Endothelial cell of umbilical vein (primary cell): ENCODE measurements at regions not wholly inside any gene's neighbourhood (a gene's known extent, or its start where the extent isn't known, plus 50 kb on each side); places are given as distances from the start of the nearest gene placed in this dataset.

Experiments used
- BruUV-seq: library from RNA; stranded (reverse); fragments of 400-500 nt; replicated peaks from 2 replicates; lab custom pipeline; 2021; lab: Mats Ljungman, UMichigan
- CTCF ChIA-PET: fragments of 300-600, 350-600 bp; sonication (Branson Sonifier 250); formaldehyde crosslinking; loops from one replicate; lab custom pipeline; 2021; ENCODE audit warnings: antibody characterized with exemption, inconsistent platforms; lab: Charles Lee
- POLR2A ChIA-PET: fragments of 300-600, 350-600 bp; sonication (Branson Sonifier 250); formaldehyde crosslinking; loops from one replicate; lab custom pipeline; 2021; ENCODE audit warnings: antibody characterized with exemption, inconsistent platforms; lab: Charles Lee
- DNase-seq: peaks from one replicate; pipeline ENCODE4 v3.0.0-alpha.2; 2011; ENCODE audit warnings: low read depth, low spot score
- FAIRE-seq: peaks from 2 replicates; lab custom pipeline; 2011; peaks lifted over from hg19 to GRCh38; lab: Jason Lieb, UNC
- H2AFZ ChIP-seq: 2 replicates; pipeline ENCODE4 v1.6.0; 2012; ENCODE audit warnings: low read depth, low read length, control low read depth, inconsistent platforms
- H3K27ac ChIP-seq: 2 replicates; pipeline ENCODE4 v1.5.1; 2011; ENCODE audit warnings: low read depth, mild to moderate bottlenecking, control low read depth, low read length, moderate library complexity; ENCODE audit not compliant: insufficient read depth
- H3K27me3 ChIP-seq, 2 experiments: 2 replicates each; pipeline versions ENCODE4 v1.6.0 to v1.6.1; 2011; ENCODE audit warnings: low read length in 2 of 2, mixed read lengths in 1 of 2; ENCODE audit not compliant: control insufficient read depth in 2 of 2, insufficient read depth in 2 of 2
- H3K36me3 ChIP-seq, 2 experiments: 2 replicates in 1 of 2; 3 replicates in 1 of 2; pipeline ENCODE4 v1.5.1; 2011; ENCODE audit warnings: low read length in 2 of 2, mild to moderate bottlenecking in 1 of 2, moderate library complexity in 1 of 2; ENCODE audit not compliant: control insufficient read depth in 2 of 2, insufficient read depth in 2 of 2; ENCODE audit errors: extremely low read depth in 1 of 2
- H3K4me1 ChIP-seq: 3 replicates; pipeline ENCODE4 v1.5.1; 2011; ENCODE audit warnings: mild to moderate bottlenecking, low read length; ENCODE audit not compliant: control insufficient read depth, insufficient read depth; ENCODE audit errors: extremely low read depth
- H3K4me2 ChIP-seq: 2 replicates; pipeline ENCODE4 v1.6.1; 2011; ENCODE audit warnings: low read length, control low read depth, mixed read lengths; ENCODE audit not compliant: insufficient read depth
- H3K4me3 ChIP-seq, 3 experiments: fragments of 200-600 bp in 1 of 3; sonication (generic), shearing (Covaris generic) in 1 of 3; replicated peaks in 1 of 3; 2 replicates each; pipeline ENCODE4 v1.5.1; 2011 to 2016; ENCODE audit warnings: control low read depth in 3 of 3, low read length in 3 of 3, mild to moderate bottlenecking in 2 of 3, inconsistent platforms in 1 of 3, low read depth in 1 of 3, moderate library complexity in 1 of 3; ENCODE audit not compliant: insufficient read depth in 1 of 3
- H3K79me2 ChIP-seq: 2 replicates; pipeline ENCODE4 v1.6.0; 2012; ENCODE audit warnings: low read length, inconsistent platforms; ENCODE audit not compliant: control insufficient read depth, insufficient read depth
- H3K9ac ChIP-seq: replicated peaks from 2 replicates; pipeline ENCODE3; 2011; ENCODE audit warnings: low read length, control low read depth; ENCODE audit not compliant: insufficient read depth; ENCODE audit errors: extremely low read depth
- H3K9me1 ChIP-seq: replicated peaks from 3 replicates; pipeline ENCODE4 v1.6.0; 2011; ENCODE audit warnings: mild to moderate bottlenecking, low read length; ENCODE audit not compliant: control insufficient read depth, insufficient read depth; ENCODE audit errors: extremely low read depth
- H3K9me3 ChIP-seq: replicated peaks from 2 replicates; pipeline ENCODE4 v1.5.1; 2012; ENCODE audit warnings: low read length, inconsistent platforms; ENCODE audit not compliant: control insufficient read depth, insufficient read depth
- H4K20me1 ChIP-seq: replicated peaks from 2 replicates; pipeline ENCODE3; 2011; ENCODE audit warnings: mild to moderate bottlenecking, low read length; ENCODE audit not compliant: control insufficient read depth, insufficient read depth; ENCODE audit errors: extremely low read depth
- EZH2 ChIP-seq: IDR thresholded peaks from 2 replicates; pipeline ENCODE4 v1.6.1; 2012; ENCODE audit warnings: borderline replicate concordance, low read depth, mild to moderate bottlenecking, moderate library complexity, low read length, inconsistent platforms; ENCODE audit not compliant: severe bottlenecking
- FOS ChIP-seq: IDR thresholded peaks from 2 replicates; pipeline ENCODE4 v1.6.1; 2011; ENCODE audit warnings: mild to moderate bottlenecking, low read length, moderate library complexity, borderline replicate concordance; ENCODE audit not compliant: insufficient read depth
- GATA2 ChIP-seq: IDR thresholded peaks from 2 replicates; pipeline ENCODE4 v1.7.0; 2011; ENCODE audit warnings: low read depth, mild to moderate bottlenecking, moderate library complexity, mixed read lengths, low read length; ENCODE audit not compliant: insufficient read length, insufficient read depth
- JUN ChIP-seq: IDR thresholded peaks from 2 replicates; pipeline ENCODE4 v1.6.1; 2011; ENCODE audit warnings: borderline replicate concordance, low read depth; ENCODE audit not compliant: insufficient read length, insufficient read depth
- MYC ChIP-seq: IDR thresholded peaks from one replicate; pipeline ENCODE4 v1.6.1; 2011; ENCODE audit warnings: mild to moderate bottlenecking, low read depth, low read length
- POLR2A ChIP-seq: IDR thresholded peaks from 2 replicates; pipeline ENCODE4 v1.6.1; 2012; ENCODE audit warnings: low read depth, mild to moderate bottlenecking, control low read depth, low read length
- POLR2AphosphoS5 ChIP-seq: IDR thresholded peaks from 2 replicates; pipeline ENCODE4 v1.6.1; 2012; ENCODE audit warnings: low read depth, mild to moderate bottlenecking, control low read depth, low read length, moderate library complexity; ENCODE audit not compliant: insufficient read depth
- dilution Hi-C: fragments of 300-500 bp; cut with MboI; formaldehyde crosslinking; loops from one replicate; pipeline ENCODE4 v1.15.0; 2019; ENCODE audit warnings: low sequenced_read_pairs; ENCODE audit not compliant: extremely low pct_ligation_motif_present
- intact Hi-C: fragments of 100-400 bp; cut with micrococcal nuclease; formaldehyde crosslinking; loops from one replicate; pipeline ENCODE4 v1.10.0; 2022
- TF ChIP-seq, protein P1 (sequence below), 2 donors: IDR thresholded peaks; 1 replicate in 1 of 2; 2 replicates in 1 of 2; pipeline ENCODE4 v1.5.1; 2011; ENCODE audit warnings: low read length in 2 of 2, mild to moderate bottlenecking in 2 of 2, moderate library complexity in 2 of 2, control low read depth in 1 of 2, inconsistent platforms in 1 of 2, low read depth in 1 of 2; ENCODE audit not compliant: insufficient read depth in 1 of 2; ENCODE audit errors: extremely low read depth in 1 of 2
- TF ChIP-seq, protein P2 (sequence below): IDR thresholded peaks from 2 replicates; pipeline ENCODE4 v1.6.1; 2011; ENCODE audit not compliant: insufficient read depth, insufficient read length

DNA sequence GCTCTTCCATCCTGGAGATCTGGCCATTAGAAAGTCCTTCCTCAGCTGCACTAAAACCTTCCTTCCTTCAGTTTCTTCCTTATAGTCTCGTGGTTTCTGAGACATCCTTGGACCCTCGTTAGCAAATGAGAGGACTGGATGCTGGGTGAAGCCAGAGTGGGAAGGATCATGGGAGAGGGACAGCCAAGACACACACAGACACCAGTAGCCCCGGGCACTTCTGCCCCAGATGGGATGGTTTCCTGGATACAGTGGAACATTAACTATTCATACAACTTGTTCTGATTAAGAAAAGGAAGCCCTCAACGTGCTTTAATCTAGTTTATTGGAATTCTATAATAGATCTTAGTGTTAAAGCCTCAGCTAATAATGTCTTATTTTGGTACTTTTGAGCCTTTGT, 125.5 kb downstream of the SEC61B start:
- no peak overlapping the region for H3K27ac ChIP-seq
- no TSS peak for BruUV-seq
- H3K9me1 ChIP-seq: no peaks in the 10 kb centered on the region
- H3K4me3 ChIP-seq: no peak overlapping the region
- H4K20me1 ChIP-seq: no peaks in the 10 kb centered on the region
- no peaks in the 10 kb centered on the region for H3K36me3 ChIP-seq
- dilution Hi-C loops: no loop called here
- TF ChIP-seq, protein P1, sequence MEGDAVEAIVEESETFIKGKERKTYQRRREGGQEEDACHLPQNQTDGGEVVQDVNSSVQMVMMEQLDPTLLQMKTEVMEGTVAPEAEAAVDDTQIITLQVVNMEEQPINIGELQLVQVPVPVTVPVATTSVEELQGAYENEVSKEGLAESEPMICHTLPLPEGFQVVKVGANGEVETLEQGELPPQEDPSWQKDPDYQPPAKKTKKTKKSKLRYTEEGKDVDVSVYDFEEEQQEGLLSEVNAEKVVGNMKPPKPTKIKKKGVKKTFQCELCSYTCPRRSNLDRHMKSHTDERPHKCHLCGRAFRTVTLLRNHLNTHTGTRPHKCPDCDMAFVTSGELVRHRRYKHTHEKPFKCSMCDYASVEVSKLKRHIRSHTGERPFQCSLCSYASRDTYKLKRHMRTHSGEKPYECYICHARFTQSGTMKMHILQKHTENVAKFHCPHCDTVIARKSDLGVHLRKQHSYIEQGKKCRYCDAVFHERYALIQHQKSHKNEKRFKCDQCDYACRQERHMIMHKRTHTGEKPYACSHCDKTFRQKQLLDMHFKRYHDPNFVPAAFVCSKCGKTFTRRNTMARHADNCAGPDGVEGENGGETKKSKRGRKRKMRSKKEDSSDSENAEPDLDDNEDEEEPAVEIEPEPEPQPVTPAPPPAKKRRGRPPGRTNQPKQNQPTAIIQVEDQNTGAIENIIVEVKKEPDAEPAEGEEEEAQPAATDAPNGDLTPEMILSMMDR (IDR thresholded peaks at IDR 0.05; ENCODE audit: extremely low read depth in 1 of 2, insufficient read depth in 1 of 2, low read depth in 1 of 2, low read length in 2 of 2): no peak
- no peak for TF ChIP-seq EZH2
- no peak for TF ChIP-seq GATA2
- TF ChIP-seq POLR2A: no peak
- TF ChIP-seq, protein P2, sequence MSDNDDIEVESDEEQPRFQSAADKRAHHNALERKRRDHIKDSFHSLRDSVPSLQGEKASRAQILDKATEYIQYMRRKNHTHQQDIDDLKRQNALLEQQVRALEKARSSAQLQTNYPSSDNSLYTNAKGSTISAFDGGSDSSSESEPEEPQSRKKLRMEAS: no peak
- TF ChIP-seq MYC: no peak
- no peak for TF ChIP-seq POLR2AphosphoS5
- no peak for TF ChIP-seq JUN
- no peak for TF ChIP-seq FOS
- no peaks in the 10 kb centered on the region for H3K27me3 ChIP-seq
- H2AFZ ChIP-seq: no peak overlapping the region
- intact Hi-C loops: no loop called here
- no peak overlapping the region for H3K9ac ChIP-seq
- DNase-seq (no peak), FAIRE-seq (no peak)
- no peaks in the 10 kb centered on the region for H3K79me2 ChIP-seq
- no peak overlapping the region for H3K4me2 ChIP-seq
- peaks cover 14% of the 10 kb centered on the region for H3K4me1 ChIP-seq
- CTCF ChIA-PET: interaction anchor here (1.0 kb wide), 2 partner anchors 36 to 50 kb away, joined by 3 read pairs; no protein-coding TSS in a partner anchor
- H3K9me3 ChIP-seq: no peaks in the 10 kb centered on the region
- POLR2A ChIA-PET: no interaction called here
